22Rv1 (cell line): ENCODE measurements at regions not wholly inside any gene's neighbourhood (a gene's known extent, or its start where the extent isn't known, plus 50 kb on each side); places are given as distances from the start of the nearest gene placed in this dataset.

ENCODE experiments used
- H3K27ac ChIP-seq: fragments of 450-650 bp; 2 replicates; pipeline ENCODE4 v1.5.1; 2017
- ZFX ChIP-seq: fragments of 450-650 bp; IDR thresholded peaks from 2 replicates; pipeline ENCODE4 v1.6.1; 2017; ENCODE audit warnings: antibody characterized with exemption, borderline replicate concordance
- TF ChIP-seq, protein P1 (sequence below): fragments of 450-650 bp; IDR thresholded peaks from 2 replicates; pipeline ENCODE4 v1.5.1; 2017; ENCODE audit warnings: mild to moderate bottlenecking

DNA sequence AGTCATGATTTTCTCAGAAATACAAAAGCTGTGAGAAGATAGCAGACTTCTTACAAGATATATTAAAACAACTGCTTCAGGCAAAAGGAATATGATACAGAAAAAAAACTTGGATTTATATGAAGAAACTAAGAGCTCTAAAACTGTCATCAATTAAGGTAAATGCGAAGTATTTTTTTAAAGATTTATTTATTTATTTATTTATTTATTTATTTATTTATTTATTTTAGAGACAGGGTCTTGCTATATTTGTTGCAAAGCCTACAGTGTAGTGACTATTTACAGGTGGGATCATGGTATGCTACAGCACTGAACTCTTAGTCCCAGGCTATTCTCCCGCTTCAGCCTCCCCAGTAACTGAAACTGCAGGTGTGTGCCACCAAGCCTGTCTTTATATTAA lies 274.3 kb upstream of the BCHE start:
- TF ChIP-seq, protein P1, sequence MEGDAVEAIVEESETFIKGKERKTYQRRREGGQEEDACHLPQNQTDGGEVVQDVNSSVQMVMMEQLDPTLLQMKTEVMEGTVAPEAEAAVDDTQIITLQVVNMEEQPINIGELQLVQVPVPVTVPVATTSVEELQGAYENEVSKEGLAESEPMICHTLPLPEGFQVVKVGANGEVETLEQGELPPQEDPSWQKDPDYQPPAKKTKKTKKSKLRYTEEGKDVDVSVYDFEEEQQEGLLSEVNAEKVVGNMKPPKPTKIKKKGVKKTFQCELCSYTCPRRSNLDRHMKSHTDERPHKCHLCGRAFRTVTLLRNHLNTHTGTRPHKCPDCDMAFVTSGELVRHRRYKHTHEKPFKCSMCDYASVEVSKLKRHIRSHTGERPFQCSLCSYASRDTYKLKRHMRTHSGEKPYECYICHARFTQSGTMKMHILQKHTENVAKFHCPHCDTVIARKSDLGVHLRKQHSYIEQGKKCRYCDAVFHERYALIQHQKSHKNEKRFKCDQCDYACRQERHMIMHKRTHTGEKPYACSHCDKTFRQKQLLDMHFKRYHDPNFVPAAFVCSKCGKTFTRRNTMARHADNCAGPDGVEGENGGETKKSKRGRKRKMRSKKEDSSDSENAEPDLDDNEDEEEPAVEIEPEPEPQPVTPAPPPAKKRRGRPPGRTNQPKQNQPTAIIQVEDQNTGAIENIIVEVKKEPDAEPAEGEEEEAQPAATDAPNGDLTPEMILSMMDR = no peak
- no peak for TF ChIP-seq ZFX
- no peak overlapping the region for H3K27ac ChIP-seq

DNA sequence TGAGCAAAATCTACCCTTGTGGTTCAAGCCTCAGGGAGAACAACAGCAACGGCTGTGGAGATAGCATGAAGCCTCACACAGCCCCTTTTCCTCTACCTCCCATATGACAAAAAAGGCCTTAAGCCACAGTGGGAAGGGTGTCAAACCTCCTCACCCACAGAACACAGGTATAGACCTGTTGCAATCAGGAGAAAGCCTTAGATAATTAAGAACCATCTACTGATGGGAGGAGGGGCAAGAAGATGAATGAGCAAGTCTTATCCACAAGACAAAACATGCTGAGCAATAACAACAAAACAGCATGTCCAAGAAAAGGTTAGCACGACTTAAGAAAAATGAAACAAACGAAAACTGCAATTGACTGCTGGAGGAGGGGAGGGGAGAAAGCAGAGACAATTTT lies 272.9 kb upstream of the BCHE start:
- H3K27ac ChIP-seq = no peak overlapping the region
- TF ChIP-seq, protein P1 = no peak
- no peak for TF ChIP-seq ZFX

- no peak overlapping the region for H3K27ac ChIP-seq
- TF ChIP-seq, protein P1 = no peak
- no peak for TF ChIP-seq ZFX
Measured at GRCh38 chr3:166104938-166105337, 267.7 kb upstream of the BCHE start.

GRCh38 chr3:166100730-166101129 lies 263.5 kb upstream of the BCHE start:
- H3K27ac ChIP-seq = no peak overlapping the region
- TF ChIP-seq ZFX = no peak
- TF ChIP-seq, protein P1 = no peak

- TF ChIP-seq ZFX = no peak
- TF ChIP-seq, protein P1 = no peak
- no peak overlapping the region for H3K27ac ChIP-seq
Measured at GRCh38 chr3:166089575-166089974, 252.4 kb upstream of the BCHE start.

- no peak overlapping the region for H3K27ac ChIP-seq
- TF ChIP-seq, protein P1 = no peak
- no peak for TF ChIP-seq ZFX
Measured at GRCh38 chr3:166085164-166085856, 248.1 kb upstream of the BCHE start.

DNA sequence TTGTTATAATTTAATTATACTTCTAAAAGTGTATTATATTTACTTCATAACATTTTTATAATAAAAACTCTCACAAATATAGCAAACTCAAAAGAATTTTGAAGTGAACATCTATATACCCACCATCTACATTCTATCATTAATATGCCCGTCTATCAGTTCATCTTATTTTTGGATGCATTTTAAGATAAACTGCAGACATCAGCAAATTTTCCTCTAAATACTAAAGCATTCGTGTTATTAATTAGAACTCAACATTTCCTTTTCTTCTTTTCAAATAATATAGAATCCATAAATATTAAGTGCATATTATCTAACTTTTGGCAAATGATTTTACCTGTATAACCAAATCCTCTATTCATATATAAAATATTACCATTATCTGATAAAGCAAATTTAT lies 242.9 kb upstream of the BCHE start:
- H3K27ac ChIP-seq = no peak overlapping the region
- TF ChIP-seq, protein P1 = no peak
- TF ChIP-seq ZFX = no peak
